ENCODE measurements at regions not wholly inside any gene's neighbourhood (a gene's known extent, or its start where the extent isn't known, plus 50 kb on each side); places are given as distances from the start of the nearest gene placed in this dataset.
A peak's percentile ranks its signal among the peaks of the same experiment; 100 is the strongest.

DNA sequence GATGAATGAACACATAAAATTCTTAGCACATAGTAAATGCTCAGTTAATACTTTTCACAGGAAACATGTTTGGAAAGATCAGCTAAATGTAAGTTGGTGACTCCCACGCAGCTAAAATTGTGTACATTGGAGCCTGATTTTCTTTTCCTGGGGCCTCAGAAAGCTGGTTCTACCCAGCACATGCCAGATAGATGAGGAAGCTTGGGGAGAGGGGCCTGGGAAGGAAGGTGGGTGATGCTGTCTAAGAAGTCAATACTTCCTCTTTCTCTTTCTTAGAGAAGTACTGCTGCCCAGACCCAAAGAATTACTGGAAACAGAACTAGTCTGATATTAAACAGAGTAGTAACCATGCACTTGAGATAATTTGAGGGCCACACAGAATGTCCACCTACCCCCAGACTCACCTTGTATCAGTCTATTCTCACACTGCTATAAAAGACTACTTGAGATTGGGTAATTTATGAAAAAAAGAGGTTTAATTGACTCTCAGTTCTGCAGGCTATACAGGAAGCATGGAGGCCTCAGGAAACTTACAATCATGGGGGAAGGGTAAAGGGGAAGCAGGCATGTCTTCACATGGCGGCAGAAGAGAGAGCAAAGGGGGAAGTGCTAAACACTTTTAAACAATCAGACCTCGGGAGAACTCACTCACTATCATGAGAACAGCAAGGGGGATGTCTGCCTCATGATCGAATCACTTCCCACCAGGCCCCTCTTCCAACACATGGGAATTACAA lies 123.3 kb upstream of the MED13L start:
- no peaks in the 10 kb centered on the region for H3K36me3 ChIP-seq (ENCODE audit: control insufficient read depth in 3 of 3, insufficient read depth in 2 of 3, low read depth in 1 of 3, low read length in 3 of 3)
- H3K27ac ChIP-seq (ENCODE audit: low read depth in 1 of 3, low read length in 2 of 3) = no peak overlapping the region
- DNase-seq (no peak), FAIRE-seq (no peak)
- 62 to 83% (median 72%) methylated on average over 4 of the region's 4 CpGs for WGBS, 3 donors
- peaks cover 0 to 8% of the 10 kb centered on the region in 2 donors for H3K9me3 ChIP-seq (ENCODE audit: control insufficient read depth in 2 of 2, insufficient read depth in 1 of 2, low read depth in 1 of 2, low read length in 1 of 2)
- no peaks in the 10 kb centered on the region for H3K27me3 ChIP-seq (ENCODE audit: control insufficient read depth in 3 of 3, insufficient read depth in 3 of 3, low read length in 3 of 3)
- H3K4me3 ChIP-seq (ENCODE audit: low read depth in 1 of 3, low read length in 3 of 3) = no peak overlapping the region
- H3K4me1 ChIP-seq (ENCODE audit: control insufficient read depth in 3 of 3, insufficient read depth in 2 of 3, low read depth in 1 of 3, low read length in 2 of 3) = peaks cover 0 to under 1% (median 0%) of the 10 kb centered on the region in 3 donors

DNA sequence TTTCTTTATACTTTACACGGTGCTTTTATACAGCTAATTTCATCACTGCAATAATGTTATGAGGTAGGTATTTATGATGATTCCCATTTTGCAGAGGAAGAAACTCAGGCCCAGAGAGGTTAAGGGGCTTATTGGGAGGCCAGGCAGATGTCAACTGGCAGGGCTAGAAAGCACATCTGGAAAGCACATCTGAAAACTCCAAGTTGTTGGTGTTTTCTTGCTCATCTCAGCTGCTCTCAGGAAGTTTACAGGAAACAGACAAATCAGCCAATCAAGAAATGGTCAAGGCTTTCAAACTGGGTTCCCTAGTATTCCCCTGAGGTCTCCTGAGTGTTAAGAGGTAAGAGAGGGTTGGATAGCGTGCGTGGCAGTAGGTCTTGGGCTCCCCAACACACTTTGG lies 124.1 kb upstream of the MED13L start:
- WGBS, 3 donors = 89 to 99% (median 98%) methylated on average over 3 of the region's 3 CpGs
- Histone ChIP-seq H3K27ac (ENCODE audit: low read depth in 1 of 3, low read length in 2 of 3) (no peak overlapping the region), H3K4me1 (ENCODE audit: control insufficient read depth in 3 of 3, insufficient read depth in 2 of 3, low read depth in 1 of 3, low read length in 2 of 3) (peaks cover 0 to 7% (median 0%) of the 10 kb centered on the region in 3 donors), H3K36me3 (ENCODE audit: control insufficient read depth in 3 of 3, insufficient read depth in 2 of 3, low read depth in 1 of 3, low read length in 3 of 3) (no peaks in the 10 kb centered on the region), H3K9me3 (ENCODE audit: control insufficient read depth in 2 of 2, insufficient read depth in 1 of 2, low read depth in 1 of 2, low read length in 1 of 2) (peaks cover 0 to 6% of the 10 kb centered on the region in 2 donors), H3K4me3 (ENCODE audit: low read depth in 1 of 3, low read length in 3 of 3) (no peak overlapping the region), H3K27me3 (ENCODE audit: control insufficient read depth in 3 of 3, insufficient read depth in 3 of 3, low read length in 3 of 3) (no peaks in the 10 kb centered on the region)
- FAIRE-seq = no peak
- no peak for DNase-seq

DNA sequence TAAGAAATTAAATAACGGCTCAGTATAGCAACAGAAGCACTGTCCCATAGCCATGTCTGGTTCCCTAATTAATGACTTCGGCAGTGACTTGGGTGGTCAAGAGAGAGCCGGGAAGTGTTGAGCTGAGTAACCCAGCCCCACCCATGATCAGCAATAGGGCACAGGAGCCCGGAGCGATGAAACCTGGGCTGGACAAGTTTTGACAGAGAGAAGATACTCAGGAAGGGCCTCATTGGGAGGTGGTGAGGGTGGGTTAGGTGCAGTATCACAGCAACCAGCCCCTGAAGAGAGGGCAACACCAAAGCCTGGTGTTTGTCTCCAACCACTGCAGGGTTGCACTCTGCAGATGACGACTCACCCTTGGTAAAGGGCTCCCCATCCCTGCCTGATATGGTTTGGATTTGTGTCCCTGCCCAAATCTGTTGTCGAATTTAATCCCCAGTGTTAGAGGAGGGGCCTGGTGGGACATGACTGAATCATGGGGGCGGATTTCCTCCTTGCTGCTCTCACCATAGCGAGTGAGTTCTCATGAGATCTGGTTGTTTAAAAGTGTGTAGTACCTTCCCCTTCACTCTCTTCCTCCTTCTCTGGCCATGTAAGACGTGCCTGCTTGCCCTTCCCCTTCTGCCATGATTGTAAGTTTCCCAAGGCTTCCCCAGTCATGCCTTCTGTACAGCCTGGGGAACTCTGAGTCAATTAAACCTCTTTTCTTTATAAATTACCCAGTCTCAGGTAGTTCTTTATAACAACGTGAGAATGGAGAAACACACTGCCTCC lies 124.9 kb upstream of the MED13L start:
- FAIRE-seq = no peak
- H3K27ac ChIP-seq (ENCODE audit: low read depth in 1 of 3, low read length in 2 of 3) = no peak overlapping the region

DNA sequence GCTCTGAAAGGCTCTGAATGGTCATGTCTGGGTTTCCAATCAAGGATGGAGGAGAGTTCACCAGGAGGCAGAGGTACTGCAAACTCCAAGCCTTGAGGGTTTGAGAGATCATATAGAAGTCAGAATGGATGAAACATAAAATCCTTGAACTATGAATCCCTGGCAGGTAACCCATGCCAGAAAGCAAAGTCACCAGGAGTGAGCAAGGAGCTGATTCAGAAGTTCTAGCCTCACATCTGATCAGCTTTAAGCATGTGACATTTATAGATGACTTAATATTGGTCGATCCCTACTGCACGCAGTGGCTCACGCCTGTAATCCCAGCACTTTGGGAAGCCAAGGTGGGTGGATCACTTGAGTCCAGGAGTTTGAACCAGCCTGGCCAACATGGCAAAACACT lies 126.1 kb upstream of the MED13L start:
- Histone ChIP-seq H3K36me3 (ENCODE audit: control insufficient read depth in 3 of 3, insufficient read depth in 2 of 3, low read depth in 1 of 3, low read length in 3 of 3) (no peaks in the 10 kb centered on the region), H3K27ac (ENCODE audit: low read depth in 1 of 3, low read length in 2 of 3) (no peak overlapping the region), H3K9me3 (ENCODE audit: control insufficient read depth in 2 of 2, insufficient read depth in 1 of 2, low read depth in 1 of 2, low read length in 1 of 2) (no peaks in the 10 kb centered on the region), H3K4me3 (ENCODE audit: low read depth in 1 of 3, low read length in 3 of 3) (no peak overlapping the region), H3K4me1 (ENCODE audit: control insufficient read depth in 3 of 3, insufficient read depth in 2 of 3, low read depth in 1 of 3, low read length in 2 of 3) (peaks cover 0 to 15% (median 0%) of the 10 kb centered on the region in 3 donors), H3K27me3 (ENCODE audit: control insufficient read depth in 3 of 3, insufficient read depth in 3 of 3, low read length in 3 of 3) (no peaks in the 10 kb centered on the region)
- WGBS, 3 donors = 97 to 99% (median 97%) methylated on average over 3 of the region's 3 CpGs
- no peak for FAIRE-seq
- no peak for DNase-seq

More for the DNA sequence above, 124.9 kb upstream of the MED13L start:
- H3K4me3 ChIP-seq (ENCODE audit: low read depth in 1 of 3, low read length in 3 of 3) = no peak overlapping the region
- WGBS, 3 donors = 84 to 91% (median 90%) methylated on average over 11 of the region's 11 CpGs
- H3K9me3 ChIP-seq (ENCODE audit: control insufficient read depth in 2 of 2, insufficient read depth in 1 of 2, low read depth in 1 of 2, low read length in 1 of 2) = peaks cover 0 to 2% of the 10 kb centered on the region in 2 donors
- H3K27me3 ChIP-seq (ENCODE audit: control insufficient read depth in 3 of 3, insufficient read depth in 3 of 3, low read length in 3 of 3) = no peaks in the 10 kb centered on the region
- peaks cover 0 to 15% (median 0%) of the 10 kb centered on the region in 3 donors for H3K4me1 ChIP-seq (ENCODE audit: control insufficient read depth in 3 of 3, insufficient read depth in 2 of 3, low read depth in 1 of 3, low read length in 2 of 3)
- no peak for DNase-seq
- no peaks in the 10 kb centered on the region for H3K36me3 ChIP-seq (ENCODE audit: control insufficient read depth in 3 of 3, insufficient read depth in 2 of 3, low read depth in 1 of 3, low read length in 3 of 3)

DNA sequence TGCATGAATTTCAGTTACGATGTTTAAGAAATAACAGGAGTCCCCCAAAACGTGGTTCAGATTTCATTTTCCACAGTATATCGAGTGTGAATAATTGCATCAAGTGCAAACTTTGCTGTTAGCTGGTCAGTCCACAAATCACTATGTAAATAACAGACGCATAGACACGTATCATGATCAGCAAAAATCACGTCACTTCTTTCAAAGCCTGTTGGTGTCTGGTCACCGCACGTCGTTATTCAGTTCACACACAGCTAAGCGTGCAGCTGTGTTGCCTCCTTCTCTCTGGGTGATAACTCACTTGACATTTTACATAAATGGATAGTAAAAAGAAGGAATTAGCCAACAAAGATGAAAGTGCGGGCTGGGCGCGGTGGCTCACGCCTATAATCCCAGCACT lies 126.8 kb upstream of the MED13L start:
- Histone ChIP-seq H3K36me3 (ENCODE audit: control insufficient read depth in 3 of 3, insufficient read depth in 2 of 3, low read depth in 1 of 3, low read length in 3 of 3) (no peaks in the 10 kb centered on the region), H3K4me3 (ENCODE audit: low read depth in 1 of 3, low read length in 3 of 3) (no peak overlapping the region), H3K27ac (ENCODE audit: low read depth in 1 of 3, low read length in 2 of 3) (no peak overlapping the region), H3K27me3 (ENCODE audit: control insufficient read depth in 3 of 3, insufficient read depth in 3 of 3, low read length in 3 of 3) (no peaks in the 10 kb centered on the region), H3K9me3 (ENCODE audit: control insufficient read depth in 2 of 2, insufficient read depth in 1 of 2, low read depth in 1 of 2, low read length in 1 of 2) (no peaks in the 10 kb centered on the region), H3K4me1 (ENCODE audit: control insufficient read depth in 3 of 3, insufficient read depth in 2 of 3, low read depth in 1 of 3, low read length in 2 of 3) (peaks cover 0 to 15% (median 0%) of the 10 kb centered on the region in 3 donors)
- WGBS, 3 donors = 89 to 93% (median 92%) methylated on average over 14 of the region's 14 CpGs
- no peak for DNase-seq
- FAIRE-seq = no peak

DNA sequence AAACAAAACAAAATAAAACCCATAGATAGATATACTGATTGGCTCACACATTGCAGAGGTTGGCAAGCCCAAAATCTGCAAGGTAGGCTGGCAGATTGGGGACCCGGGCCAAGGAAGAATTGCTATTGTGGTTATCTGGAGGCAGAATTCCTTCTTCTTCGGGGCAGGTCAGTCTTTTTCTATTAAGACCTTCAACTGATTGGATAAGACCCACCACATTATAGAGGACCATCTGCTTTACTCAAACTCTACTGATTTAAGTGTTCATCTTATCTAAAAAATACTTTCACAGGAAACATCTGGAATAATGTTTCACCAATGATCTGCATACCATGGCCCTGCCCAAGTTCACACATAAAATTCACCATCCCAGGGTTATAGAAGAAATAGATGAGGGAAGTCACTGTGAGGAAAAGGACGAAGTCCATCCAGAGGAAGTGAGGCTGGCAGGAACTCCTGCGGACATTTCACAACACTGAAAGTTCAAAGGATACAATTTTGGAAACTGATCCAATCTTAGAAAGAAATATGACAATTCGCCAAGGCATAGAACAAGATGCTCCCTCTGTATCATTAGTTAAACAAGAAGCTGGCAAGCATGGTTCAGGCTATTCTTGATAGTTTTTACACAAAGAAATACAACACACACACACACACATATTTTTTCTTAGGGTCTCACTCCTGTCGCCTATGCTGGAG lies 127.6 kb upstream of the MED13L start:
- H3K27me3 ChIP-seq (ENCODE audit: control insufficient read depth in 3 of 3, insufficient read depth in 3 of 3, low read length in 3 of 3) = no peaks in the 10 kb centered on the region
- DNase-seq = peak; percentile 52 to 63
- peaks cover 0 to 15% (median 0%) of the 10 kb centered on the region in 3 donors for H3K4me1 ChIP-seq (ENCODE audit: control insufficient read depth in 3 of 3, insufficient read depth in 2 of 3, low read depth in 1 of 3, low read length in 2 of 3)
- H3K9me3 ChIP-seq (ENCODE audit: control insufficient read depth in 2 of 2, insufficient read depth in 1 of 2, low read depth in 1 of 2, low read length in 1 of 2) = no peaks in the 10 kb centered on the region
- 54 to 70% (median 62%) methylated on average over 6 of the region's 6 CpGs for WGBS, 3 donors
- peak overlapping the region in 1 of 3 donors; percentile 17 for H3K27ac ChIP-seq (ENCODE audit: low read depth in 1 of 3, low read length in 2 of 3)
- H3K4me3 ChIP-seq (ENCODE audit: low read depth in 1 of 3, low read length in 3 of 3) = no peak overlapping the region
- FAIRE-seq = no peak
- no peaks in the 10 kb centered on the region for H3K36me3 ChIP-seq (ENCODE audit: control insufficient read depth in 3 of 3, insufficient read depth in 2 of 3, low read depth in 1 of 3, low read length in 3 of 3)

DNA sequence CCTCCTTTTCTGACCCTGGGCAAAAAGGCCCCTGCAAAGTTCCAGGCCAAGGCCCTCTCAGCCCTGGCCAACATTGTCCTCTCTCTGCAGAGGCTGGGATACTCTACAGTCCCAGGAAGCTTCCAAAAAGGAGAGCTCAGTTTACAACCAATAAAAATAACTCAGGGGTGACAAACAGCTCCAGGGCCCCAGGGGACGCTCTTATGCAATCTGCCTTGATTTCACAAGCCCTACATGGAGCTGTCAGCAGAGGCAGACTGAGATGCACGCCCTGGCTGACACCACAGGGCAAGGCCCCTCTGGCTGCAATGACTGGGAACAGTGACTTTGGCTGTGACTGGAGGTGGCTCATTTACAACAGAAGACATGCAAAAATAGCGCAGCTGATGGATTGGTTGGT lies 129.0 kb upstream of the MED13L start:
- peak; percentile 13 to 94 for DNase-seq
- Histone ChIP-seq H3K9me3 (ENCODE audit: control insufficient read depth in 2 of 2, insufficient read depth in 1 of 2, low read depth in 1 of 2, low read length in 1 of 2) (no peaks in the 10 kb centered on the region), H3K27me3 (ENCODE audit: control insufficient read depth in 3 of 3, insufficient read depth in 3 of 3, low read length in 3 of 3) (no peaks in the 10 kb centered on the region), H3K36me3 (ENCODE audit: control insufficient read depth in 3 of 3, insufficient read depth in 2 of 3, low read depth in 1 of 3, low read length in 3 of 3) (no peaks in the 10 kb centered on the region), H3K4me1 (ENCODE audit: control insufficient read depth in 3 of 3, insufficient read depth in 2 of 3, low read depth in 1 of 3, low read length in 2 of 3) (peaks cover 0 to 15% (median 0%) of the 10 kb centered on the region in 3 donors), H3K27ac (ENCODE audit: low read depth in 1 of 3, low read length in 2 of 3) (peak overlapping the region in 1 of 3 donors; percentile 62), H3K4me3 (ENCODE audit: low read depth in 1 of 3, low read length in 3 of 3) (no peak overlapping the region)
- 56 to 71% (median 65%) methylated on average over 3 of the region's 3 CpGs for WGBS, 3 donors
- FAIRE-seq = no peak

DNA sequence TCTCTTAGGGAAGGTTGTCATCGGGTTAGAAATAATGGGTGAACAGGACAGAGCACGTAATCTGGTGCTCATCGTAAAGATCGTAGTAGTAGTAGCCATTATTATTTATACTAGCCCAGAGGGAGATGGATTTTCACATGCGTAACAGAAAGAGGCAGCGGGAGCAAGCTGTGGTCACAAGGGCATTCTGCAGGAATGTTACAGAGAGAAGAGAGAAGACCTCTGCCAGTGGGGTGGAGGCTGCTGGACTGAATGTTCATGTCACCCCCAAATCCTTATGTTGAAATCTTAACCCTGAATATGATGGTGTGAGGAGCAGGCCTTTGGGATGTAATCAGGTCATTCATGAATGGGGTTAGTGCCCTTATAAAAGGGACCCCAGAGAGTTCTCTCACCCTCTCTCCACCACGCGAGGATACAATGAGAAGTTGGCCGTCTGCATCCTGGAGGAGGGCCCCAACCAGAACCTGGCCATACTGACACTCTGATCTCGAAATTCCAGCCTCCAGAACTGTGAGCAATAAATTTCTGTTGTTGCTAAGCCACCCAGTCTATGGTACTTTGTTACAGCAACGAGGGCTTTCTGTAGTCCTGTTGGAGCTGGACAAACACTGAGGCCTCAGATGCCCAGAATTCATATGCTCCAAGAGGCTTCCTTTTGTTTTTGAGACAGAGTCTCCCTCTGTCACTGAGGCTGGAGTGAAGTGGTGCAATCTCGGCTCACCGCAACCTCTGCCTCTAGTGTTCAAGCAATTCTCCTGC lies 131.2 kb upstream of the MED13L start:
- H3K36me3 ChIP-seq (ENCODE audit: control insufficient read depth in 3 of 3, insufficient read depth in 2 of 3, low read depth in 1 of 3, low read length in 3 of 3) = no peaks in the 10 kb centered on the region
- H3K27me3 ChIP-seq (ENCODE audit: control insufficient read depth in 3 of 3, insufficient read depth in 3 of 3, low read length in 3 of 3) = no peaks in the 10 kb centered on the region
- no peak overlapping the region for H3K4me3 ChIP-seq (ENCODE audit: low read depth in 1 of 3, low read length in 3 of 3)
- H3K9me3 ChIP-seq (ENCODE audit: control insufficient read depth in 2 of 2, insufficient read depth in 1 of 2, low read depth in 1 of 2, low read length in 1 of 2) = no peaks in the 10 kb centered on the region
- FAIRE-seq (no peak), DNase-seq (no peak)
- 90 to 93% (median 92%) methylated on average over 13 of the region's 13 CpGs for WGBS, 3 donors
- no peak overlapping the region for H3K27ac ChIP-seq (ENCODE audit: low read depth in 1 of 3, low read length in 2 of 3)
- H3K4me1 ChIP-seq (ENCODE audit: control insufficient read depth in 3 of 3, insufficient read depth in 2 of 3, low read depth in 1 of 3, low read length in 2 of 3) = peaks cover 0 to 15% (median 0%) of the 10 kb centered on the region in 3 donors

Measured in small intestine (tissue), 7 donors.